ENCODE measurements at regions not wholly inside any gene's neighbourhood (a gene's known extent, or its start where the extent isn't known, plus 50 kb on each side); places are given as distances from the start of the nearest gene placed in this dataset.
A peak's percentile ranks its signal among the peaks of the same experiment; 100 is the strongest.
"Not testable (repeated sequence)": the region's sequence is repeated elsewhere in the genome, so short reads cannot be mapped to it uniquely, and the experiment has no call there.

DNA sequence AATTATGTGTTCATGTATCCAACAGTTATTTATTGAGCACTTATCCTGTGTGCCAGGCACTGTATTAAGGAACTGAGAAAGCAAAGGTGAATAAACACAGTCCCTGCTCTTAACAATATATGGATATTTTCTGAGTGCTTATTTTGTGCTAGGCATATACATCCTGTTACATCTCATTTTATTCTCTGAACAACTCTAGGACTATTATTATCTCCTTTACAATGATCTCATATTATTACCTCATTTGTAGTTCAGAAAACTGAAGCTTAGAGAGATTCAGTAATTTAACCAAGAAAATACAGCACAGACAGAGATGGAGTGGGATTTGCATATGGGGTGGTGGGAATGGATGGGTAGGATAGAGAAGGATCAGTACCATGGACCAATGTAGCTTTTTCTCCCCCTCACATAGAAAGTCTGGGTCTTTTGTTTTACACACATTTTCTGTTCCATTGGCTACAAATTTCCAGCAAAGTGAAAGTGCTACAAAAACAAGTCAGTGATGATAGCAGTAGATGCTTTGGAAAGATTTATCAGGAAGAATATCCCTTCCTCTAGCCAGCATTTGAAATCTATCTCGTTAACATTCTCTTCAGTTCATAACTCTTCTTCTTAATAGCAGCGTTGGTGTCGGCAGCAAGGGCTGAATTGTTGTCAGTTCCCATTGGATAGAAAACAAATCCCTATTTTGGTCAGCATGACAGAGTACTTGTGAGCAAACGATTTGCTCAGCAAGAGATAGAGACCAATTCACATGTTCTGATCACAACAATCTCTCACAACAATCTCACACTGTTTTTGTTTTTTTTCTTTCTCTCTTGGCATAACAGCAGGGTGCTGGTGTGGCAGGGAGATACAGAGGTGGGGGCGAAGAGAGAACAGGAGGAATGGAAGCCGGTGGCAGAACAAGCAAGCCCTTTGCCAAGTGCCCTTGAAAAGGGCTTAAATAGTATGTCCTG lies 102.2 kb upstream of the KCTD1 start:
- DNase-seq = no peak

DNA sequence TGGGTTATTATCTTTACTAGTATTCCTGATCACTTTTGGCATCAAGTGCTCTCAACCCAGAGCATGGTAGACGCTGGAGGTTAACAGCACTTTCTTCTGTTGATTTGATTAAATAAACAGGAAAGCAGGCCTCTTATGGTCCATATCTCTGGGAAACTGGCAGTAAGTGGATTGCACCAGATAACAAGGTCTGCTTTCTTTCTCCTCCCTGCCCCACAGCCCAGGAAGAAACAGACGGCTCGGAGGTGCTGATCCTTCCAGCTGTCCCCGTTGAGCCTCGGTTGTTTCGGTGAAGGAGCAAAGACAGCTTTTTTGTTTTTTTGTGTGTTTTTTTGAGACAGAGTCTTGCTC lies 100.8 kb upstream of the KCTD1 start:
- DNase-seq = no peak

DNA sequence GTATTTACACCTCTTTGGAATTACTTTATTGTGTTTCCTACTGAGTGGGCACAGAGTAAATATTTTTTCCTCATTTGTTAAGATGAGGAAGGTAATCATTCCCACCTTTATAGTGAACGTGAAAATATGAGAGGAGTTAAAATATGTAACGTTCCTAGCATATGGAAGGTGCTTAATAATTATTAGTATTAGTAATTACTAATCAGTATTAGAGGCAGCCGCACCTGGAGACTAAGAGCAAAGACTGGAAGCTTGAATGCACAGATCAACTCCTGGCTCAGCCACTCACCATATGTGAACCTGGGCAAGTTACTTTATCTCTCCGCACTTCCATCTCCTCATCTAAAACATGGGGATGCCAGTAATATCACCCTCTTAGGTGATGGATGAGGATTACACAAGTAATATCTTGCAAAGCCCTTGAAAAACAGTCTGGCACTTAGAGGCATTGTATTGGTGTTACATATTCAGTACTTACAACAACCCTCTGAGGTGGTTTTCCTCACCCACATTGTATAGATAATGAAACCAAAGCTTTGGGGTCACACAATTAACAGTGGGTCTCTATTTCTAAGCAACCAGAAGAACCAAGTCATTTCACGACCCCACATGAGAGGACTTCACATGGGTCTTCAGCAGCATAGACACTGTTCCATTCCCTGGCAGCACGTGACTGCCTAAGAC lies 100.3 kb upstream of the KCTD1 start:
- DNase-seq = no peak

DNA sequence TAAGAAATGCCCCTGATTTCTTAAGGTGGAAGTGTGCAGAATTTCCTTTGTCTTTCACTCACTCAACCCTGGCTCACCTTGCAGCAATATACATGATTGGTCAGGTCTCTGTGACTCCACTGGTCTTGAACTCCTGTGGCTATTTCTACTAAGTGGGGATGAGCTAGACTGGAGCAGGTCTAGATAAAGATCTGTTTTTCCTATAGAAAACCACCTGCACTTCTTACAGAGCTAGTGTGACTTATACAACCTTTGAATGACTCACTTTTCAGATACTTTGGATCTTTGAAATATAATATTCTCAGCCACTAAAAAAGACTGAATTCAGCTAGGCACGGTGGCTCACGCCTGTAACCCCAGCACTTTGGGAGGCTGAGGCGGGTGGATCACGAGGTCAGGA lies 98.5 kb upstream of the KCTD1 start:
- DNase-seq = no peak

GRCh38 chr18:26642440-26643348 lies 94.3 kb upstream of the KCTD1 start:
- no peak for DNase-seq

DNA sequence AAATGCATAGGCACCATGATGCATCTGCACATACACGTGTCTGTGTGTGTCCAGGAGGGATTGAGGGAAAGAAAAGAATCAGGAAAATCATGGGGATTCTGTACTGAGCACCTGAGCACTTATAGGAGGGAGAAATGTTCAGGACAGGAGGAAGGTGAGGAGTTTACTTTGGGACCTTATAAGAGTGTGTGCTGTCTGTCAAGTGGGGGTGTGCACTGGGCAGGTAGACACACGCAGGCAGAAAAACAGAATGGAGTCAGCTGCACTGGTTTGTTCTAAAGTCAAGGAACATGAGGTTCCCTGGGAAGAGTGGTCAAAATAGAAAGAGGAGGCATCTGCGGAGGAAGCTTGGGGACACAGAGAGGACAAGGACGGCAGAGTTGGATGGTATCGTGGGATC lies 92.2 kb upstream of the KCTD1 start:
- no peak for DNase-seq

- no peak for DNase-seq
Observed at GRCh38 chr18:26639149-26639548, 90.8 kb upstream of the KCTD1 start.

DNA sequence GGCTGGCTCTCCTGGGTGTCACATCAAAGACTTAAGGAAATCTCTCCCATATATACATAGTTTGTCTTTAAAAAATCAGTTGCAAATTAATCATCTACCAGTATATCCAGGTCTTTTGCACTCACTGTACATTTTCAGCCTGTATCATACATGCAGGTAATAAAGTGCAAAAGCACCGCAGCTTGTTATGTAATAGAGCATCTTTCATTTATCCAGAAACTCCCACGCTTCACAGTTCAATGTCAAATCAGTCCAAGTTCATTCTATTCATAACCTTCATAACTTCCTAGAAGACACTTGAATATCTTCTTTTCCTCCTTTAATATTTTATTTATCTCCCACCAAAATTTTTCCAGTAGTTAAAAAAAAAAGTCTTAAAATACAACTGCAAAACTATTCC lies 89.6 kb upstream of the KCTD1 start:
- no peak for DNase-seq

DNA sequence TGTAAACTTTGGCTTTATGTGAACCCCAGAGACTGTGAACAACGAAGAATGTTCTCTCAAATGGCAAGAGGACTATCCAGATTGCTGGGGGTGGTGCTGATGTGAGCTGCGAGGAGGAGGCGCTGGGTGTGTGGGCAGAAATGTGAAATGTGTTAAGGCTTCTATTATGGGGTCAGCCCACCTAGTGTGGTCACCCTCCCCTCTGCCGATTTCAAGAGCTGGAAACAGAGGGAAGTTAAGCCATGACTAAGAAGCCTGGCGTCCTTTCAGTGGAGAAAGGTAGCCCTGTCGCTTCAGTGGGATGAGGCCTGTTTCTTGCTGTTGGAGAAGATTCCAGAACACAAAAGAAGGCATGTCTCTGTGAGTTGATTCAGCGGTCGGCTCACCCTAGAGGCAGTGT lies 89.0 kb upstream of the KCTD1 start:
- no peak for DNase-seq

DNA sequence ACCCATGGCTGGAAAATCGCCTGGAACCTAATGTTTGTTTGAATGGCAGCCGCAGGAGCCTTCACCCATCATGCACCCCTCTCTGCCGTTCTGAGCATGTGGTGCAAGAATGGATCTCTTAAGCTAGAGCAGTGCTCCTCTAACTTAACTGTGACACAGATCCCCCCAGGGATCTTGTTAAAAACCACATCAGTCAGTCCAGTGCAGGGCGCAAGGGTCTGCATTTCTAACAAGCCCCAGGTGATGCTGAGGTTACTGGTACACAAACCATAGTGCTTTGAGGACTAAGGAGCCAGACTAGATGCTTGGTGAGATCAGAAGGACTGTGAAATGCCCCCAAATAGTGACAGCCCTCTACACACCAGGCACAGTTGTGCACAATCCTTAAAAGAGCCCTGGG lies 87.1 kb upstream of the KCTD1 start:
- no peak for DNase-seq

GRCh38 chr18:26634631-26635030 lies 86.3 kb upstream of the KCTD1 start:
- DNase-seq = no peak

DNA sequence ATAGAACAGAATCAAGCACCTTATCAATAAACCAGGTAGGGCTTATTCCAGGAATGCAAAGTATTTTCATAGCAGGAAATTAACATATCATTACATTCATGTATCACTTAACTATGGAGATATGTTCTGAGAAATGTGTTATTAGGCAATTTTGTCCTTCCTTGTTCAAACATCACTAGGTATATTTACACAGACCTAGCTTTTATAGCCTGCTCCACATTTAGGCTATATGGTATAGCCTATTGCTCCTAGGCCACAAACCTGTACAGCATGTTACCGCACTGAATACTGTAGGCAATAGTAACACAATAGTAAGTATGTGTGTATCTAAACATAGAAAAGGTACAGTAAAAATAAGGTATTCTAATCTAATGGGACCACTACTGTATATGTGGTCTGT lies 82.8 kb upstream of the KCTD1 start:
- no peak for DNase-seq

GRCh38 chr18:26630596-26630995 lies 82.2 kb upstream of the KCTD1 start:
- no peak for DNase-seq

- no peak for DNase-seq
Observed at GRCh38 chr18:26628017-26628416, 79.7 kb upstream of the KCTD1 start.

GRCh38 chr18:26624443-26624842 lies 76.1 kb upstream of the KCTD1 start:
- DNase-seq = no peak

DNA sequence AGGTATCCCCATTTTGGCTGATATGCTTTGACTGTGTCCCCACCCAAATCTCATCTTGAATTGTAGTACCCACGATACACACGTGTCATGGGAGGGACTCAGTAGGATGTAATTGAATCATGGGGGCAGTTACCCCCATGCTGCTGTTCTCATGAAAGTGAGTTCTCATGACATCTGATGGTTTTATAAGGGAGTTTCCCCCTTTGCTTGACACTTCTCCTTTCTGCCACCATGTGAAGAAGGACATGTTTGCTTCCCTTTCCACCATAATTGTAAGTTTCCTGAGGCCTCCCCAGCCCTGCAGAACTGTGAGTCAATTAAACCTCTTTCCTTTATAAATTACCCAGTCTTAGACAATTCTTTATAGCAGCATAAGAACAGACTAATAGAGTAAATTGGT lies 75.0 kb upstream of the KCTD1 start:
- not testable (repeated sequence) for DNase-seq

- DNase-seq = peak; percentile 43
Observed at GRCh38 chr18:26621161-26622026, 73.0 kb upstream of the KCTD1 start.

- no peak for DNase-seq
Observed at GRCh38 chr18:26619350-26619749, 71.0 kb upstream of the KCTD1 start.

DNA sequence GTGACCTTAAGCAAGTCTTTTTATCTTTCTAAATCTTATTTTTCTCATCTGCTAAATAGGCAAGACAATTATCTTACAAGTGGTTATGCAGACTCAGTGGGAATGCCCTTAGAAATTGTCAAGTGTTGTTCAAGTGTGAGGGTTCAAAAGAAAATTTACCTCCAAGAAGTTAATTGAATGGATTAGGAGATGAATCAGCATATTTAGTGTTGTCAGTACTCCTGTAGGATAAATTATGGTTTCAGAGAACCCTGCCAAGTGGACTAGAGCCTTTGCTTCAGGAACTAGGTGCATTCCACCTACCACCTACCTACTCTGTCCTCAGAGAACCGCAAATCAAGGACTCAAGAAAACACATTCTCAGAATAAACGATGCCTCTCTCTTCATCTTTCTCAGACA lies 69.8 kb upstream of the KCTD1 start:
- no peak for DNase-seq

DNA sequence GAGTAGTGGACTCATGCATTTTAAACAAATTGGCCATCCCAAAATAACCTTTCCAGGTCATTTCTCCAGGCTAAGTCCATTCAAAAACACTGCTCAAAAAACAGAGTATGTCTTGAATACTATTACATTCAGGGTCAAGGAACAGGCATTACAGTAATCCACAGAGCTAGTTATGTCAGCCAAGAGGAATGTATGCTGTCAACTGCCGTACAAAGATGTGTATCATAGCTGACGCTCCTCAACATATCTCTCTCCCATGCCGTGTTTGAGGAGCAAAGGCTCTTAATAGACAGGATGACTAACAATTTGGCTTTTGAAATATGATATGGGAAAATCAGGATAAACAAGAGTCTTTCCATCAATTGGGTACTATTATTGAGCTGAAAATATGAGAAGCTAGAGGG lies 68.8 kb upstream of the KCTD1 start:
- peak; percentile 39 for DNase-seq

DNA sequence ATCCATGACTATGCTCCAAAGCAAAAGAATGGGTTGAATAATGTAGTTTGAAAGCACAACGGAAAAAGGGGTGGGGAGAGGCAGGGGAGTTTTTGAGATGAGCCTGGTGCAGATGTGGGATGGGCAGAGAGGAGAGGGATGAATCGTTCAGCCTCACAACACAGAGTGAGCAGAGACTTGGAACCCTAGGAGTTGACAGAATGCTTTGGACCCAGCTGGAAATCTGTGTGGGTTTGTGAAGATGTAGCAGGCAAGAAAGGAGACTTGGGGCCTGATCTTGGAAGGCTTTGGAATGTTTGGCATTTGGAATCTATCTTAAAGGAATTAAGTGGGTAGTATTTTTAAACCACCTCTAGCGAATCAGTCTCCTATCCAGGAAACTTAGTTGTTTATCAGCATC lies 66.0 kb upstream of the KCTD1 start:
- no peak for DNase-seq
